SKM-1 (cell line): ENCODE measurements at regions not wholly inside any gene's neighbourhood (a gene's known extent, or its start where the extent isn't known, plus 50 kb on each side); places are given as distances from the start of the nearest gene placed in this dataset.
"Not testable (repeated sequence)": the region's sequence is repeated elsewhere in the genome, so short reads cannot be mapped to it uniquely, and the experiment has no call there.

Source experiments
- DNase-seq: peaks from one replicate; lab custom pipeline; 2025; ENCODE audit not compliant: unreplicated experiment; lab: John Stamatoyannopoulos, UW

GRCh38 chr2:204140246-204140645, 203.7 kb downstream of the ICOS start:
- DNase-seq, result no peak

- DNase-seq, result no peak
Measured at GRCh38 chr2:204143216-204144014, 206.9 kb downstream of the ICOS start.

GRCh38 chr2:204144492-204144891, 207.9 kb downstream of the ICOS start:
- no peak for DNase-seq

- peak; percentile 42 for DNase-seq
Measured at GRCh38 chr2:204145263-204145751, 208.7 kb downstream of the ICOS start.

GRCh38 chr2:204145791-204146190, 209.2 kb downstream of the ICOS start:
- DNase-seq, result no peak

- not testable (repeated sequence) for DNase-seq
Measured at GRCh38 chr2:204147040-204147439, 210.5 kb downstream of the ICOS start.

GRCh38 chr2:204150721-204151120, 214.2 kb downstream of the ICOS start:
- DNase-seq, result no peak

GRCh38 chr2:204152616-204153015, 216.1 kb downstream of the ICOS start:
- no peak for DNase-seq

- no peak for DNase-seq
Measured at GRCh38 chr2:204154863-204155262, 218.3 kb downstream of the ICOS start.

GRCh38 chr2:204156456-204156855, 219.9 kb downstream of the ICOS start:
- no peak for DNase-seq

GRCh38 chr2:204157684-204158083, 221.1 kb downstream of the ICOS start:
- no peak for DNase-seq

- no peak for DNase-seq
Measured at GRCh38 chr2:204159526-204159925, 223.0 kb downstream of the ICOS start.

GRCh38 chr2:204160989-204161388, 224.4 kb downstream of the ICOS start:
- no peak for DNase-seq

GRCh38 chr2:204161886-204162285, 225.3 kb downstream of the ICOS start:
- no peak for DNase-seq

- DNase-seq, result no peak
Measured at GRCh38 chr2:204166961-204167360, 230.4 kb downstream of the ICOS start.

GRCh38 chr2:204167670-204168069, 231.1 kb downstream of the ICOS start:
- DNase-seq, result not testable (repeated sequence)

- DNase-seq, result no peak
Measured at GRCh38 chr2:204170411-204170810, 233.8 kb downstream of the ICOS start.

- DNase-seq, result no peak
Measured at GRCh38 chr2:204171432-204172144, 235.0 kb downstream of the ICOS start.

GRCh38 chr2:204172145-204172600, 235.6 kb downstream of the ICOS start:
- DNase-seq, result no peak

GRCh38 chr2:204174034-204174433, 237.5 kb downstream of the ICOS start:
- no peak for DNase-seq

GRCh38 chr2:204175552-204176271, 239.1 kb downstream of the ICOS start:
- no peak for DNase-seq
